Activated T-cell treated with anti-CD3 and anti-CD28 coated beads, Interleukin-2, amount 50 U/mL, for 72 hours (primary cell): ENCODE measurements at regions not wholly inside any gene's neighbourhood (a gene's known extent, or its start where the extent isn't known, plus 50 kb on each side); places are given as distances from the start of the nearest gene placed in this dataset.

Source experiments
- ATAC-seq, 2 donors: fragments of 150-1000 bp; cut with Tn5 transposase; replicated peaks in 1 of 2; 2 replicates each; pipeline ENCODE4 v1.10.0; 2021; ENCODE audit warnings: moderate library complexity in 2 of 2, mild to moderate bottlenecking in 1 of 2
- DNase-seq, 2 donors: peaks; one replicate each; pipeline ENCODE4 v3.0.0; 2021 to 2022; ENCODE audit warnings: mixed read lengths in 1 of 2
- H3K27ac Mint-ChIP-seq: one replicate; pipeline ENCODE4 v1.8.0; 2022; ENCODE audit warnings: mild to moderate bottlenecking, moderate library complexity, mixed read lengths
- H3K27me3 Mint-ChIP-seq: one replicate; pipeline ENCODE4 v1.8.0; 2022; ENCODE audit warnings: low read depth, mixed read lengths
- H3K36me3 Mint-ChIP-seq, 2 donors: one replicate each; pipeline ENCODE4 v1.8.0; 2022; ENCODE audit warnings: mixed read lengths in 2 of 2, mild to moderate bottlenecking in 1 of 2; ENCODE audit not compliant: insufficient read depth in 2 of 2
- H3K4me1 Mint-ChIP-seq: one replicate; pipeline ENCODE4 v1.8.0; 2022; ENCODE audit warnings: low read depth, mixed read lengths
- H3K4me3 Mint-ChIP-seq, 2 donors: one replicate each; pipeline ENCODE4 v1.8.0; 2022; ENCODE audit warnings: mild to moderate bottlenecking in 2 of 2, mixed read lengths in 2 of 2, moderate library complexity in 2 of 2
- H3K9me3 Mint-ChIP-seq, 2 donors: one replicate each; pipeline ENCODE4 v1.8.0; 2022; ENCODE audit warnings: mixed read lengths in 2 of 2

DNA sequence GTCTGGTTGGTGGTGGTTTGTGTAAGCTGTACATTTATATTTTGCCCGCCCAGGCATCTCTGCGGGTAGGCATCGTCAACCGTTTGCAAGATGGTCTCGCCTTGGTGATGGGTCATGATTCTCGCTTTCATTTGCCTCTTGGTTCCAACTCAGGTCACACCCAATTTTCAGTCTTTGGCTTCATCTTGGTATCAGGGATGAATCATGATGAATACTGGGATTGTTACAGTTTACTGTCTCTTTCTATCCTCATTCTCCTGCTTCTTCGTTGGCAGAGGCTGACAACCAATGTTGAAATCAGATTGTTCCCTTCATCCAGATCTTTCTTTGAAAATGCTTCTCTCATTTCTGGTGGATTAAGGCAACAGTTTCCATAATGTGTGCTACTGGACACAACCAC lies 129.7 kb upstream of the KAZN start:
- no peak overlapping the region for H3K27ac Mint-ChIP-seq
- no peaks in the 10 kb centered on the region for H3K27me3 Mint-ChIP-seq
- ATAC-seq (no peak), DNase-seq (no peak)
- peaks cover 0 to 2% of the 10 kb centered on the region in 2 donors for H3K9me3 Mint-ChIP-seq
- no peak overlapping the region for H3K4me3 Mint-ChIP-seq
- H3K36me3 Mint-ChIP-seq = no peaks in the 10 kb centered on the region
- H3K4me1 Mint-ChIP-seq = no peaks in the 10 kb centered on the region

DNA sequence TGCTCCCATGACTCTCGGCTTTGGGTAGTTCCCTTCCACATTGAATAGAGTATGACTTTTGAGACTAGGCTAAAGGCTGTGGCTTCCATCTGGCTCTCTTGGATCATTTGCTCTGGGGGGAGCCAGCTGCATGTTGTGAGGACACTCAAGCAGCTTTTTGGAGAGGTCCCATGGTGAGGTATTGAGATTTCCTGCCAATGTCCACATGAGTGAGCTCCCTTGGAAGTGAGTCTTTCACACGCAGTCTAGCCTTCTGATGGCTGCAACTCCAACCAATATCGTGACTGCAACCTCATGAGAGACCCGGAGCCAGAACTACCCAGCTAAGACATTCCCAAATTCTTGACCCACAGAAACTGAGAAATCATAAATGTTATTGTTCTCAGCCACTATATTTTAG lies 127.7 kb upstream of the KAZN start:
- H3K27ac Mint-ChIP-seq = no peak overlapping the region
- H3K27me3 Mint-ChIP-seq = no peaks in the 10 kb centered on the region
- no peaks in the 10 kb centered on the region for H3K36me3 Mint-ChIP-seq
- H3K9me3 Mint-ChIP-seq = peaks cover 2 to 4% of the 10 kb centered on the region in 2 donors
- H3K4me3 Mint-ChIP-seq = no peak overlapping the region
- no peaks in the 10 kb centered on the region for H3K4me1 Mint-ChIP-seq
- ATAC-seq (no peak), DNase-seq (no peak)

DNA sequence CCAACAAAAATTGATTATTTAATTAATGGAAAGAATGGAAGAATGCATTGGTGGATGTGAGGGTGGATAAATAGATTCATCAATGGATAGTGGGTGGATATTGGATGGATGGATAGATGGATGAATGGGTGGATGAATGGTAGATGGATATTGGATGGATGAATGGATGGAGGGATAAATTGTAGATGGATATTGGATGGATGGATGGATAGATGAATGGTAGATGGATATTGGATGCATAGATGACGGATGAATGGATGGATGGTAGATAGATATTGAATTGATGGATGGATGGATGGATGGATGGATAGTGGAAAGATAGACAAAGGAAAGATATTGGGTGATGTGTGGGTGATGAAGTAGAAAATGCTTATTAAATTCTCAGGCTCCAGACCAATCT lies 123.6 kb upstream of the KAZN start:
- Mint-ChIP-seq H3K9me3 (peaks cover 2 to 4% of the 10 kb centered on the region in 2 donors), H3K4me1 (no peaks in the 10 kb centered on the region), H3K27ac (no peak overlapping the region), H3K4me3 (no peak overlapping the region), H3K27me3 (no peaks in the 10 kb centered on the region), H3K36me3 (no peaks in the 10 kb centered on the region)
- no peak for ATAC-seq
- no peak for DNase-seq

DNA sequence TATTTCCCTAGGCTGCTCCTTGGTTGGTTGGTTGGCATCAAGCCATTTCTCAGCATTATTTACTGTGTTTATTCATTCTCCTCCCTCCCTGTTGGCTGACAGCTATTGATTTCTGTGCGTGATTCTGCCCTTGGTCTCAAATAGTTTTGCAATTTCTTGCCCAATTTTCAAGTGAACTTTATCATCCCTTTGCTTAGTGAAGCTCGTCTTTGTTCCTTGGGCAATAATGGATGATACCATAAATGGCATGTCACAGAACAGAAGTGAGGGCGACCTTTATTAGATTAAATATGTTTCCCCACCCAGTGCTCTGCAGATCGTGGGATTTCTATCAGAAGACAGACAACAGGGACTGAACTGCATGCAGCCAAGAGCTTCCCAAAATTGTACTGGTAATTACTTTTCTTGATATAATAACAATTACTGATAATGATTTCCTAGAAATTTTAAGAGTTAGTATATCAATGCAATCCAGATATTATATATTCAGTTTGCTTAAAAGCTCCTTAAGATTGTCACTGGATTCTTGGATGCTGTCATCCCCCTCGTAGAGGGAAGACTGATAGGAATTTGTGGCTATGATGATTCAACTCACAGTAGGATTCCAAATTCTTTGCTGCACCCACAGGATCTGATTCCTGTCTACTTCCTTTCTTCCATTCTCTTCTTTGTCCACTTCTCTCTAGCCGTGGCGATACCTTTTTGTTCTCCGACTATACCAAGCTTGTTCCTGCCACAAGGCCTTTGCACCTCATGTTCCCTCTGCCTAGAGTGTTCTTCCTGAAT lies 122.1 kb upstream of the KAZN start:
- Mint-ChIP-seq H3K36me3 (no peaks in the 10 kb centered on the region), H3K9me3 (peaks cover 2 to 4% of the 10 kb centered on the region in 2 donors), H3K27ac (no peak overlapping the region), H3K4me1 (no peaks in the 10 kb centered on the region), H3K4me3 (no peak overlapping the region), H3K27me3 (no peaks in the 10 kb centered on the region)
- ATAC-seq (no peak), DNase-seq (no peak)

DNA sequence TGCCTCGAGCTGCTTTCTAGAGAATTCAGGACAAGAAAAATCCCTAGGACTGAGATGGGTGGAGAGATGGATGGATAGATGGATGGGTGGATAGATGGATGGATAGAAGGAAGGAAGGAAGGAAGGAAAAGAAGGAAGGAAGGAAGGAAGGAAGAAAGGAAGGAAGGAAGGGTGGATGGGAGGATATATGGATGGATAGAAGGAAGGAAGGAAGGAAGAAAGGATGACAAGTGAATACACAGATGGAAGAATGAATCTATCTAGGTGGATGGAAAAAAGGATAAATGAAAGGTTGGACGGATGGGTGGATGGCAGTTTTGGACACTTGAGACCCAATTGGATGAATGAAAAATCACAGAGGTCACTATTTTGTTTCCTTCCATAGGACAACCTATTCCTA lies 120.4 kb upstream of the KAZN start:
- Mint-ChIP-seq H3K9me3 (peaks cover 2 to 4% of the 10 kb centered on the region in 2 donors), H3K4me3 (no peak overlapping the region), H3K4me1 (no peaks in the 10 kb centered on the region), H3K36me3 (no peaks in the 10 kb centered on the region), H3K27ac (no peak overlapping the region), H3K27me3 (no peaks in the 10 kb centered on the region)
- DNase-seq (no peak), ATAC-seq (no peak)

DNA sequence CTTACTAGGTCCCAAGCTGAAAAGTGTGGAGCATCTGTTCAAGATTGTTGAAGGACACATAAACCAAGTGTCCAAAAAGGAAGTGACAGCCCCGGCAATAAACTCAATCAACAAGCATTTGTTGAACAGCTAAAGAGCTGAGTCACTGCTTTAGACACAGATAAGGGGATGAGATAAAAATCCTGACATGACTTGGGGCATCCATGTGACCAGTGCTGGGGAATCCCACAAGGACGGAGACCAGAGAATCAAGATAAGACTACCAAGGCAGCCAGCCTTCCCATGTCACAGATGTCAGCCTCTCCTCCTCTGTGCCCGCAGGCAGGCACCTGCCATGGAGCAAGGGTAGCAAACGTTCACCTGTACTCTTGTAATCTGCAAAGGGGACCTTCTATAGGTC lies 118.6 kb upstream of the KAZN start:
- ATAC-seq (no peak), DNase-seq (no peak)
- Mint-ChIP-seq H3K36me3 (no peaks in the 10 kb centered on the region), H3K4me1 (no peaks in the 10 kb centered on the region), H3K9me3 (peaks cover 0 to under 1% of the 10 kb centered on the region in 2 donors), H3K4me3 (no peak overlapping the region), H3K27ac (no peak overlapping the region), H3K27me3 (no peaks in the 10 kb centered on the region)

DNA sequence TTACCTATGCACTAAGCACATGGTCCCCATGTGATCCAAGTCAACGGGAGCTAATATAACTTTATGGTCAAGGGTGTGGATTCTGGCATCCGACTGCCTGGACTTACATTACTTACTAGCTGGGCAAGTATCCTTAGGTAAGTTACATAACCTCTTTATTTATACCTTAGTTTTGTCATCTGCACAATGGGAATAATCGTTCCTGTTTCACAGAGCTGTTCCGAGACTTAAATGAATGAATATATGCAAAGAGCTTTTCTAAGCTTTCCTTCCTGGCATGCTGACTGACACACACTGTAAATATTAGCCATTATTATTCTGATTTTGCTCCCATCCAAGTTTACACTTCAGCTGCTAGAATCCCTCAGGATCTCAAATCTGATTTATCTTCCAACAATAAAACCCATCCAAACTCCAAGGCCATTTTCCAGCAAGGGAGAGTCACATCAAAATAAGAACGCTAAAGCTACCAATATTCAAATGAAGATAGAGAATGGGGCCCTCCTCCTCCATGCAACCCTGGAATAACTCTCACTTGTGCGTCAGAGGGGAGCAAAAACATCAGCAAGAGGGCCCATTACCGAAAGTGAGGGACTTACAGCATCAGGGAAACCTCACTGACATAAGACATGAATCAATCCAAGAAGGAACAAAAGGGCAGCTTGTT lies 115.6 kb upstream of the KAZN start:
- Mint-ChIP-seq H3K27me3 (no peaks in the 10 kb centered on the region), H3K36me3 (no peaks in the 10 kb centered on the region), H3K4me3 (no peak overlapping the region), H3K27ac (no peak overlapping the region), H3K4me1 (no peaks in the 10 kb centered on the region), H3K9me3 (no peaks in the 10 kb centered on the region)
- ATAC-seq = no peak
- DNase-seq = no peak

DNA sequence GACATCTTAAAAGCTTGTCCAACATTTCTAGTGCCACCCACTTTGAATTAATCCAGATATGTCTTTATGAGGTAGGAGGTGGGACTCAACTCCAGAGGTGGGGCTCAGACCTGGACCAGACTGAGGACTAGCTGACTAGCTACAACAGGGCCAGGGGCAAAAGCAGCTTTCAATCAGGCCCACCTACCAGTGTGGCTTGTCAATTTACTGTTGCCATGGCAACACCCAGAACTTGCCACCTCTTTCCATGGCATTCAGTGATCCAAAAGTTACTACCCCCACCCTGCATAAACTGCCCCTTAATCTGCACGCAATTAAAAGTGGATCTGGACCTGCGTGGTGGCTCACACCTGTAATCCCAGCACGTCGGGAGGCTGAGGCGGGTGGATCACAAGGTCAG lies 113.2 kb upstream of the KAZN start:
- no peak overlapping the region for H3K27ac Mint-ChIP-seq
- ATAC-seq (no peak), DNase-seq (no peak)
- H3K4me3 Mint-ChIP-seq = no peak overlapping the region
- no peaks in the 10 kb centered on the region for H3K4me1 Mint-ChIP-seq
- H3K9me3 Mint-ChIP-seq = no peaks in the 10 kb centered on the region
- H3K27me3 Mint-ChIP-seq = no peaks in the 10 kb centered on the region
- H3K36me3 Mint-ChIP-seq = no peaks in the 10 kb centered on the region

DNA sequence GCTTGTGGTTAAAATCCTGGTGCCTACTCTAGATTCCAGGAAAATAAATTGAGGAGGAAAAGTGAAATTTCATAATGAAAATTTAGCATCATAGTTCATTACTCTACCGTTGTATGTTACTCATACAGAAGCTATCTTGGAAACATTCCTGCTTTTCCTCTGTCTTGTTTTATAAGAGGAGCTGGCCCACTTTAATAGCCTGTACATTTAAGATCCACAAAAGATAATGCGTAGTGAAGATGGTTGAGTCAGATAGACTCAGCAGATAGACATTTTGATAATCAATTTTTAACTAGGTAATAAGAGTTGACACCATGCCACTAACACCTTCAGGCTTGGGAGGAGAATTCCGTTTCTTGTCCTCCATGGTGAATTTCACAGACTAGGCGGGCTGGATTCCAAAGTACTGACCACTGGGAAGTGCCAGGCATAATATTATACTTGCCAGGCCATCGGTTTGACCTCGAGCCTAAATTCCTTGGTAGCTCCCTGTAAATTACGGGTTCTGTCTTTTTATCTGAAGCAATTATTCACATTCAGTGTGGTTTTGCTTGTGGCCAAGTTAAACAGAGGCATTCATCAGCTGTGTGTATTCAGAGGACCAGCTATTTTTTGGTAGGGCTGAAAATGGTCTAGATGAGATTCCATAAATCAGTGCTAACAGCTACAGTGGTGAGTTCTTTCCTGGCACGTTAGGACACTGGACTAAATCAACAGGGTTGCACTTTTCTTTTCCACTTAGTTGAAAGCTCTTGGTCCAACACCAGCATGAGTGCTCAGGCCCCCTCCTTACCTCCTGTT lies 111.9 kb upstream of the KAZN start:
- Mint-ChIP-seq H3K9me3 (no peaks in the 10 kb centered on the region), H3K4me1 (no peaks in the 10 kb centered on the region), H3K27me3 (no peaks in the 10 kb centered on the region), H3K36me3 (no peaks in the 10 kb centered on the region), H3K4me3 (no peak overlapping the region), H3K27ac (no peak overlapping the region)
- DNase-seq (no peak), ATAC-seq (no peak)

DNA sequence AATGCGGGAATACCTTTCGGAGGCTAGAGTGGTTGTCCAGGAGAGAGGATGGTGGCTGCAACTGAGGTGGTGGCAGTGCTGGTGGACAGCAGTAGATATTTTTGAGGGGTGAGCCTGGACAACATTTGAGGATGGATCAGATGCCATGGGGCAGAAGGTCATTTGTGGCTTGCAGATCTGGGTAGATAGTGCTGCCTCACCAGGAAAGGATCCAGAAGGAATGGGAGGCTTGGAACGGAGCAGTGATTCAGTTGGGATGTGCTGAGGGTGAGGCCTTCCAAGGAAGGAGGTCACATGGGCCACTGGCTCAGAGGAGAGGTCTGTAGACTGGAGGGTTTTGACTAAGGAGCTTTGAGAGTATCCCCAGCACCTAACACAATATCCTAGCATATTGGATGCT lies 110.8 kb upstream of the KAZN start:
- Mint-ChIP-seq H3K4me3 (no peak overlapping the region), H3K36me3 (no peaks in the 10 kb centered on the region), H3K4me1 (no peaks in the 10 kb centered on the region), H3K27me3 (no peaks in the 10 kb centered on the region), H3K9me3 (peaks cover 2 to 3% of the 10 kb centered on the region in 2 donors), H3K27ac (no peak overlapping the region)
- no peak for ATAC-seq
- no peak for DNase-seq

DNA sequence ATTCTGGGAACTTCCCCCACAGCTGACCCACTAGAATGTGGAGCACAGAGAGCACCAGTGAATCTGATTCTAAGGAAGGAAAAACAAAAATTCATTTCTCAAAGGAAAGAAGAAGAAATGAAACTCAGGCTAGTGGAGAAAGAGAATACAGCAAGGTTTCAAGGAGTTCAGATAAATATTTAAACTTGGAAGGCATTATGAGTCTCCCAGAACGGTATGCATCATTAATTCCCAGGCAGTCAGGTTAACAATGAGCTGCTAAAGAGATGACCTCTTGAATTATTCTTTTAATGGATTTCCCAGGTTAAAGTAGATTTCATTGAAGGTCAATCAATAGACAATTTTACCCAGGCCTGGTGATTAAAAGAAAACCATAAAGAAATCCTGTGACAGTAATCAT lies 103.6 kb upstream of the KAZN start:
- ATAC-seq (no peak), DNase-seq (no peak)
- H3K36me3 Mint-ChIP-seq = no peaks in the 10 kb centered on the region
- H3K4me3 Mint-ChIP-seq = no peak overlapping the region
- H3K27ac Mint-ChIP-seq = no peak overlapping the region
- H3K4me1 Mint-ChIP-seq = no peaks in the 10 kb centered on the region
- H3K27me3 Mint-ChIP-seq = peaks cover 14% of the 10 kb centered on the region
- peaks cover 2 to 5% of the 10 kb centered on the region in 2 donors for H3K9me3 Mint-ChIP-seq

DNA sequence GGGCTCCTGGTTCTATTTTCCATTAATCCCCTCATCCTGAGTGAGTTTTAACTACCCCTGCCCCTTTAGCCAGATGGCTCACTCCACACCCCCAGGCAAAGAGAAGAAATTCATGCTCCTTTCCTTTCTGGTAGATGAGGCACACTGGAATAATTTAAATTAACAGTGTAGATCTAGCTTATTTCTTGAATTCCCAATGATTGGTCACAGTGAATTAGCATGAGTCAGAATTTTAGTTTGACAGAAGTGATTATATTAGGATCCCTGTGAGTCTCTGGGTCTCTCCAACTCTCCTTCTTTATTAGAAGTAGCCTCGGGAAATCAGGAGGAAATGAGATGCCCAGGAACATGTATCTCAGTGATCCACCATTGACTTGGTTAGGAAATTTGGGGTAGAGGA lies 103.1 kb upstream of the KAZN start:
- Mint-ChIP-seq H3K9me3 (peaks cover 2 to 5% of the 10 kb centered on the region in 2 donors), H3K27me3 (peaks cover 18% of the 10 kb centered on the region), H3K4me3 (no peak overlapping the region), H3K27ac (no peak overlapping the region), H3K4me1 (peaks cover 3% of the 10 kb centered on the region), H3K36me3 (no peaks in the 10 kb centered on the region)
- DNase-seq (no peak), ATAC-seq (no peak)

DNA sequence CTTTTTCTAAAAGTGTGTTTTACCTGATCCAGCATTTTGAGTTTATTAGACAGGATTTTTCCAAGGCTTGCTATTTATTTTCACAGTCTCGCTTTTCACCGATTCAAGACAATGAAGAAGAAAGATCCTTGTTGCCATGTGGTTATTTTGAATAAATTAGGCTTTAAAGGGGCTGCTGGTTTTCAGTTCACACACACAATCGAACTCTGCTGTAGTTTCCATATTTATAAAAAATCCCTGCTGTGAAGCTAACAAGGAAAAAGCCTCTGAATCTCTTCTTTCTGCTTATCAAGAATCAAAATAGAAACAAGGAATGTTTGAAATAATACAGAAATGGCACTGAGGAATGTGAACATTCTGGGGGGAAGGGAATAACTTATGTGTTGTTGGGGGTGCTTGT lies 102.5 kb upstream of the KAZN start:
- H3K27me3 Mint-ChIP-seq = peaks cover 21% of the 10 kb centered on the region
- no peaks in the 10 kb centered on the region for H3K36me3 Mint-ChIP-seq
- no peak overlapping the region for H3K27ac Mint-ChIP-seq
- no peak for ATAC-seq
- H3K9me3 Mint-ChIP-seq = peaks cover 2 to 5% of the 10 kb centered on the region in 2 donors
- no peak for DNase-seq
- H3K4me3 Mint-ChIP-seq = no peak overlapping the region
- H3K4me1 Mint-ChIP-seq = peaks cover 6% of the 10 kb centered on the region
